ENCODE measurements at regions not wholly inside any gene's neighbourhood (a gene's known extent, or its start where the extent isn't known, plus 50 kb on each side); places are given as distances from the start of the nearest gene placed in this dataset.
A peak's percentile ranks its signal among the peaks of the same experiment; 100 is the strongest.

GRCh38 chr1:5514527-5515183 lies 477.6 kb downstream of the NPHP4 start:
- Histone ChIP-seq H3K79me2 (ENCODE audit: insufficient read depth, low read length) (no peaks in the 10 kb centered on the region), H3K4me1 (ENCODE audit: control insufficient read depth in 1 of 2, insufficient read depth in 2 of 2, low read length in 2 of 2) (no peaks in the 10 kb centered on the region), H3K4me3 (replicated peaks in 1 of 2; ENCODE audit: low read depth in 1 of 2, low read length in 2 of 2) (no peak overlapping the region), H3K4me2 (ENCODE audit: low read length) (no peak overlapping the region), H4K20me1 (ENCODE audit: insufficient read depth) (no peaks in the 10 kb centered on the region), H3K9me3 (ENCODE audit: control insufficient read depth in 1 of 2, insufficient read depth in 1 of 2, low read depth in 1 of 2, low read length in 2 of 2) (no peaks in the 10 kb centered on the region), H3K9ac (ENCODE audit: low read length) (no peak overlapping the region), H3K27ac (ENCODE audit: low read depth, low read length) (no peak overlapping the region), H3K36me3 (ENCODE audit: control insufficient read depth in 1 of 2, insufficient read depth in 2 of 2, low read length in 2 of 2) (no peaks in the 10 kb centered on the region), H3K27me3 (ENCODE audit: insufficient read depth, low read length) (peaks cover 14% of the 10 kb centered on the region), H2AFZ (ENCODE audit: low read depth, low read length, poor library complexity, severe bottlenecking) (no peak overlapping the region), H3K9me2 (ENCODE audit: insufficient read depth) (no peaks in the 10 kb centered on the region)
- POLR2A ChIA-PET = no interaction called here
- CTCF ChIA-PET = interaction anchor here (0.6 to 2.0 kb wide), 6 partner anchors 10 to 231 kb away, joined by 3 to 10 read pairs (median 4); no protein-coding TSS in a partner anchor
- BruUV-seq (replicated peaks) = no TSS peak
- intact Hi-C loops (cut with micrococcal nuclease) = loop anchor here (1.0 kb wide), 1 partner anchor 107 kb away; no protein-coding TSS in a partner anchor
- ATAC-seq = peak; percentile 86
- RAD21 ChIA-PET (ENCODE audit: low non-redundant PET in 1 of 2, low total read pairs in 2 of 2, uncharacterized antibody in 2 of 2, unreplicated experiment in 2 of 2) = no interaction called here
- DNase-seq (ENCODE audit: low read depth, low spot score) = peak; percentile 16
- TF ChIP-seq YY1 (IDR thresholded peaks at IDR 0.05; ENCODE audit: extremely low read depth, insufficient replicate concordance, low read depth, low read length) = no peak
- peak; percentile 66 for TF ChIP-seq RAD21 (IDR thresholded peaks at IDR 0.05; ENCODE audit: low read depth)
- no peak for TF ChIP-seq ZBTB33 (IDR thresholded peaks at IDR 0.05; ENCODE audit: extremely low read depth, insufficient replicate concordance, low read length)
- peak; percentile 60 to 100 (median 99); a peak in 5 of 6 replicates for TF ChIP-seq CTCF (IDR thresholded peaks at IDR 0.05 in 2 of 3, conservative IDR thresholded peaks at IDR 0.05 in 1 of 3; ENCODE audit: borderline replicate concordance in 1 of 3, insufficient read depth in 1 of 3, low read depth in 2 of 3, low read length in 2 of 3)

Measured in HCT116 (cell line).